ENCODE measurements at regions not wholly inside any gene's neighbourhood (a gene's known extent, or its start where the extent isn't known, plus 50 kb on each side); places are given as distances from the start of the nearest gene placed in this dataset.

DNA sequence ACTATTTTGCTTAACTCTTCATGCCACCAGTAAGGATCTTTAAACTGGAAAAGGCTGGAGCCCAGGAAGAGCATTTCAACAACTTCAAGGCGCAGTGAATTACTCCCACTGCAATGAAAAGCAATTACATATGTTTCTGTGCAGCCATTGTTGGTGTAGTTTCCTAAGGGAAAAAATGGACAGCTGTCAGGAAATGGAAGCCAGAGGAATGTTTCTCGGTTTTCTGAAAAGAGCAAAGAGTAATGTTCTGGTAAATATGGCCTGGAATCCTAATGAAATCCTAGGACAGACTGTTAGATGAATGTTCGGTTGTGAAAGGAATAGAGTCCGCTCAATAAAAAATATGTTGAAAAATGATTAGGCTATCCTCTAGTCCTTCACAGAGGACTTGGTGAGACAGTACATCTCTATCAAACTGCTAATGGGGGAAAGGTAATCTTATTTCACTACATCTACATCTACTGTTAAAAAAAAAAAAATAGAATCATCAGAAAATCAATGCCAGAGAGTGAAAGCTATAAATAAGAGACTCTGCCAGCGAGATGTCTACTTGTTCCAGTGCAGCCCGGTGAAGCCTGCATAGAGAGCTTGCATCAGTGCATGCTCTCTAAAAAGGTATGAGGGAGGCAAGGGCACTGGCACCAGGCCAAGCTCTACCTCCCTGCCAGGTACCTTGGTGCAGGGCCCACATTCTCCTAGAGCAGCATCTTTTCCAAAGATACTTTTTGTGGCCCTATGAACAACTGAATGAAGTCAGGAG is 68.2 kb upstream of the TJP1 start:
- no peak for DNase-seq (ENCODE audit: low spot score)
- Mint-ChIP-seq H3K4me3 (ENCODE audit: unreplicated experiment) (no peak overlapping the region), H3K4me1 (ENCODE audit: unreplicated experiment) (peaks cover 30% of the 10 kb centered on the region), H3K9me3 (ENCODE audit: unreplicated experiment) (no peaks in the 10 kb centered on the region), H3K27me3 (ENCODE audit: unreplicated experiment) (no peaks in the 10 kb centered on the region), H3K36me3 (ENCODE audit: low read depth, unreplicated experiment) (peaks cover 6% of the 10 kb centered on the region), H3K27ac (ENCODE audit: unreplicated experiment) (peak overlapping the region; percentile 53)
- TF ChIP-seq, protein P1, sequence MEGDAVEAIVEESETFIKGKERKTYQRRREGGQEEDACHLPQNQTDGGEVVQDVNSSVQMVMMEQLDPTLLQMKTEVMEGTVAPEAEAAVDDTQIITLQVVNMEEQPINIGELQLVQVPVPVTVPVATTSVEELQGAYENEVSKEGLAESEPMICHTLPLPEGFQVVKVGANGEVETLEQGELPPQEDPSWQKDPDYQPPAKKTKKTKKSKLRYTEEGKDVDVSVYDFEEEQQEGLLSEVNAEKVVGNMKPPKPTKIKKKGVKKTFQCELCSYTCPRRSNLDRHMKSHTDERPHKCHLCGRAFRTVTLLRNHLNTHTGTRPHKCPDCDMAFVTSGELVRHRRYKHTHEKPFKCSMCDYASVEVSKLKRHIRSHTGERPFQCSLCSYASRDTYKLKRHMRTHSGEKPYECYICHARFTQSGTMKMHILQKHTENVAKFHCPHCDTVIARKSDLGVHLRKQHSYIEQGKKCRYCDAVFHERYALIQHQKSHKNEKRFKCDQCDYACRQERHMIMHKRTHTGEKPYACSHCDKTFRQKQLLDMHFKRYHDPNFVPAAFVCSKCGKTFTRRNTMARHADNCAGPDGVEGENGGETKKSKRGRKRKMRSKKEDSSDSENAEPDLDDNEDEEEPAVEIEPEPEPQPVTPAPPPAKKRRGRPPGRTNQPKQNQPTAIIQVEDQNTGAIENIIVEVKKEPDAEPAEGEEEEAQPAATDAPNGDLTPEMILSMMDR (IDR thresholded peaks at IDR 0.05; ENCODE audit: unreplicated experiment): no peak

DNA sequence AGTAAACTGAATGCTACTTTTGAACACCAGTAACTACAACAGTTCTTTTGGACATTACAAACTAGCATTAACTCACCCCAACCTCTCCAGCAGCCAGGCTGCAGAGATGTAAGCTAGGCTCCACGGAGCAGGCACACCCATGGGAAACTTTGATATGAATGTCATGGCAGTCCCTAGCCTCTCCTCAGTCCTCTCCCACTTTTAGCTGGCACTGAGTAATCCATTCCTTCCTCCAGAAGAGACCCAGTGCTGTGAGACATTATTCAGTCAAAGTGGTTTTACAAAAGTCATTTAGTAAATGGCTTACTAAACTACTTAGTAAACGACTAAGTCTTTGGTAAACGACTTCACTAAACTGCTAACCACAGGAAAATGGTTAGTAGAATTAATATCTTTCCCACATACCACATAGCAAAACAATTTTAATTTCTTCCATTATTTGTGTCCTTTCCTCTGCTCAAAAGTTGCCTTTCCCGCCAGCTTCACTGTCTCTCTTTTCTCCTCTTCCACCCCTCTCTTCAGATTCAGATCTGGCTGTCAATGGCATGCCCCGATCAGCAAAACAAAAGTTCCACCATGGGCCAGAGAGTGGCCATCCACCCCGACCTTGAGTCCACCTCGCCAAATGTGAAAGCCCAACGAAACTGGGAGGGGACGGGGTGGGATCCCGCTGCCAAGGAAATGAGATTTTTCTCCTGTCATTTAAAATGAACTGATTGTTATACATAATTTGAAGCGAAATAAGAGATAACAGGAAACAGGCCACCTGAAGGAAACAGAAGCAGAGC is 67.5 kb upstream of the TJP1 start:
- Mint-ChIP-seq H3K4me3 (ENCODE audit: unreplicated experiment) (no peak overlapping the region), H3K27me3 (ENCODE audit: unreplicated experiment) (no peaks in the 10 kb centered on the region), H3K27ac (ENCODE audit: unreplicated experiment) (peak overlapping the region; percentile 53), H3K4me1 (ENCODE audit: unreplicated experiment) (peaks cover 38% of the 10 kb centered on the region), H3K36me3 (ENCODE audit: low read depth, unreplicated experiment) (no peaks in the 10 kb centered on the region), H3K9me3 (ENCODE audit: unreplicated experiment) (no peaks in the 10 kb centered on the region)
- TF ChIP-seq, protein P1 (IDR thresholded peaks at IDR 0.05; ENCODE audit: unreplicated experiment): no peak
- no peak for DNase-seq (ENCODE audit: low spot score)

DNA sequence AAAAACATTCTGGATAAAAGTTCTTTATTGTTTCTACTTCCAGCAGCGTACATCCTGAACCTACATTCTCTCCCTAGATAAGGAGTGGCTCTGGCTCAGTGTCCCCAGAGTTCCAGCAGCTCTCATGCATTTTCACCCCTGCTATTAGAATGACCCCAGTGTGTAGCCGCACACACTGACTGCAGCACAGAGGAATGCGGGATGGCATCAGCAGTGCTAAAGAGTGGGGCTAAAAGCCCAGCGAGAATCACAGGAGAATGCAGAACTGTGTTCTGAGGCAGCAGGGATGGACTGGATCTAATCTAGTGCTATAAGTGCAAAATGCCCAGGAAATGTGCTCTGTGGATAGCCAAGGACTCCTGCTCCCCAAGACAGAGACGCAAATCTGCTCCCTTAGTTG is 66.4 kb upstream of the TJP1 start:
- H3K36me3 Mint-ChIP-seq (ENCODE audit: low read depth, unreplicated experiment): no peaks in the 10 kb centered on the region
- TF ChIP-seq, protein P1 (IDR thresholded peaks at IDR 0.05; ENCODE audit: unreplicated experiment): no peak
- no peak for DNase-seq (ENCODE audit: low spot score)
- H3K4me1 Mint-ChIP-seq (ENCODE audit: unreplicated experiment): peaks cover 44% of the 10 kb centered on the region
- H3K9me3 Mint-ChIP-seq (ENCODE audit: unreplicated experiment): no peaks in the 10 kb centered on the region
- no peaks in the 10 kb centered on the region for H3K27me3 Mint-ChIP-seq (ENCODE audit: unreplicated experiment)
- H3K27ac Mint-ChIP-seq (ENCODE audit: unreplicated experiment): peak overlapping the region; percentile 78
- no peak overlapping the region for H3K4me3 Mint-ChIP-seq (ENCODE audit: unreplicated experiment)

DNA sequence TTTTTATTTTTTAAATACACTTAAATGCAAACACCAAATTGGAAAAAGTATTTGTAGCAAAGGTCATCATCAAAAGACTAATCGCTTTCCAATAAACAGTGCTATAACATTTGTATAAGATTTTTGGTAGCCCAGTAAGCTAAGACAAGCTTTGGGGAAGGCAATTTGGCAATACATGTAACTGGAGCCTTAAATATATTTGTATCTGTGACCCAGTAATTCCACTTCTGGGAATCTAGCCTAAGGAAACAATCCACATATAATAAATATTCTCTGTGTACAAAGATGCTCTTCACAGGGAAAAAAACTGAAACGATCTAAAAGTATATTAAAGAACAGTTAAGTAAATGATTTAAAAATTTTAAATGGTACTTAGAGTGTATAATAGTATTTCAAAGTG is 65.5 kb upstream of the TJP1 start:
- no peak for DNase-seq (ENCODE audit: low spot score)
- peaks cover 3% of the 10 kb centered on the region for H3K27me3 Mint-ChIP-seq (ENCODE audit: unreplicated experiment)
- H3K4me3 Mint-ChIP-seq (ENCODE audit: unreplicated experiment): no peak overlapping the region
- peaks cover 52% of the 10 kb centered on the region for H3K4me1 Mint-ChIP-seq (ENCODE audit: unreplicated experiment)
- TF ChIP-seq, protein P1 (IDR thresholded peaks at IDR 0.05; ENCODE audit: unreplicated experiment): no peak
- H3K9me3 Mint-ChIP-seq (ENCODE audit: unreplicated experiment): no peaks in the 10 kb centered on the region
- no peak overlapping the region for H3K27ac Mint-ChIP-seq (ENCODE audit: unreplicated experiment)
- no peaks in the 10 kb centered on the region for H3K36me3 Mint-ChIP-seq (ENCODE audit: low read depth, unreplicated experiment)

DNA sequence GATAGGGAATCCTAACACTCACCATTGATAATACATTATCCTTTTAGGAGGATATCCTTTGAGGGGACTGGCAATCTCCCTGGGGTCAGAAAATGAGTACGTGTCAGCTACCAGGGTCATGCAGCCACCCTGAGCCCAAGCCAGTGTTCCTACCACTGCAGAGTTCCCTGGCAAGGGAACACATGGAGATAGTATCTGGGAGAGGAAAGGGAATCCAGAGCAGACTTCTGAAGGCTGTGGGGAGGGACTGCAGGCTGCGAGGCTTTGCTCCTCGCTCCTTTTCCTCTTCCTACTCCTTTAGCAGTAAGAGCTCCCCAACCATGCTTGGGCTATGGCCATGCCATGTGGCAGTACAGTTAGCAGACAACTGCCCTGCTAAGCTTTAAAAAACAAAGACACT is 62.9 kb upstream of the TJP1 start:
- H3K9me3 Mint-ChIP-seq (ENCODE audit: unreplicated experiment): no peaks in the 10 kb centered on the region
- H3K4me1 Mint-ChIP-seq (ENCODE audit: unreplicated experiment): peaks cover 62% of the 10 kb centered on the region

More for the DNA sequence above, 62.9 kb upstream of the TJP1 start:
- DNase-seq (ENCODE audit: low spot score): no peak
- no peaks in the 10 kb centered on the region for H3K36me3 Mint-ChIP-seq (ENCODE audit: low read depth, unreplicated experiment)
- H3K4me3 Mint-ChIP-seq (ENCODE audit: unreplicated experiment): no peak overlapping the region
- TF ChIP-seq, protein P1 (IDR thresholded peaks at IDR 0.05; ENCODE audit: unreplicated experiment): no peak
- H3K27me3 Mint-ChIP-seq (ENCODE audit: unreplicated experiment): peaks cover 3% of the 10 kb centered on the region
- H3K27ac Mint-ChIP-seq (ENCODE audit: unreplicated experiment): peak overlapping the region; percentile 14
